Colonic mucosa (tissue), 4 donors: ENCODE measurements at regions not wholly inside any gene's neighbourhood (a gene's known extent, or its start where the extent isn't known, plus 50 kb on each side); places are given as distances from the start of the nearest gene placed in this dataset.

ENCODE experiments used
- DNase-seq: peaks from one replicate; pipeline ENCODE4 v3.0.0-alpha.2; 2020
- H3K27ac ChIP-seq: fragments of 200-600 bp; one replicate; pipeline ENCODE4 v1.8.0; 2021
- H3K27me3 ChIP-seq: fragments of 200-600 bp; one replicate; pipeline ENCODE4 v1.8.0; 2021
- H3K36me3 ChIP-seq: fragments of 200-600 bp; one replicate; pipeline ENCODE4 v1.8.0; 2021
- H3K4me1 ChIP-seq: fragments of 200-600 bp; one replicate; pipeline ENCODE4 v1.8.0; 2021; ENCODE audit warnings: mild to moderate bottlenecking
- H3K4me3 ChIP-seq: fragments of 200-600 bp; one replicate; pipeline ENCODE4 v1.8.0; 2021
- H3K9ac ChIP-seq, 2 donors: one replicate each; pipeline ENCODE4 v1.7.0; 2013; ENCODE audit warnings: control low read depth in 2 of 2, low read depth in 2 of 2, low read length in 2 of 2
- H3K9me3 ChIP-seq: fragments of 200-600 bp; one replicate; pipeline ENCODE4 v1.8.0; 2021
- CTCF ChIP-seq: fragments of 200-600 bp; IDR thresholded peaks from one replicate; pipeline ENCODE4 v1.8.0; 2022; ENCODE audit warnings: antibody characterized with exemption, mild to moderate bottlenecking
- intact Hi-C: fragments of 100-400 bp; cut with DNase I; formaldehyde crosslinking; loops from one replicate; pipeline ENCODE4 v1.14.1; 2022
- donor health status: healthy.
- donor health status: DM: no; HTN: no; CAD: no.
- donor health status: DM: no; HTN: no; CAD: no.

DNA sequence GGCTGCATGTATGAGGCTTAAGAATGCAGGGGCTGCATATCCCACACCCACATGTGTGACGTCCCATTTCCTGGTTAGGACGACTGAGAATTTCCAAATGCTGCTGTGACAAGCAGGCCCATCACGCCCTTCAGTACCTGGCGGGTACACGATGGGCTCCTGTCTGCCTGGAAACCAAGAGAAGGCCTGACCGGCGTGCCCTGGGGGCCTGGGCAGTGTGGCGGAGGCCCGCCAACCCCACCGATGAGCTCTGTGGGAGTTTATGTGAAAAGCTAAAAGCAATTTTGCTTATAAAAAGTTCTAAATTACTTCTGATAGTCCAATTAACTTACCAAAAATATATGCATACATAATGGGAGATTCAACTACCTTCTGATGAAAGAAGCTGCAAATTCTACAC lies 837.3 kb downstream of the GALR1 start:
- no peaks in the 10 kb centered on the region for H3K9me3 ChIP-seq
- no peaks in the 10 kb centered on the region for H3K27me3 ChIP-seq
- no peak for DNase-seq
- intact Hi-C loops: no loop called here
- H3K9ac ChIP-seq: no peak overlapping the region
- no peak for TF ChIP-seq CTCF
- no peaks in the 10 kb centered on the region for H3K4me1 ChIP-seq
- no peak overlapping the region for H3K4me3 ChIP-seq
- H3K27ac ChIP-seq: no peak overlapping the region
- H3K36me3 ChIP-seq: no peaks in the 10 kb centered on the region

DNA sequence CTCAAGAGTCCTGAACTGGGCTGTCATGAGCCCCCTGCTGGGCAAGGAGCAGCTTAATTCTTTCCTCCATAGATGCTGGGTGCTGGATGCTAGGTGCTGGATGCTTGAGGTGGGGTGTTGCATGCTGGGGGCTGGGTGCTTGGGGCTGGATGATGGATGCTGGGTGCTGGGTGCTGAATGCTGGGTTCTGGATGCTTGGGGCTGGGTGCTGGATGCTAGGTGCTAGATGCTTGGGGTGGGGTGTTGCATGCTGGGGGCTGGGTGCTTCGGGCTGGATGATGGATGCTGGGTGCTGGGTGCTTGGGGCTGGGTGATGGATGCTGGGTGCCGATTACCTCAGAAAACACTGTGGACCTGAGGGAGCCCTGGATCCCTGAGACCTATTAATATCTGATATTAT lies 837.7 kb downstream of the GALR1 start:
- TF ChIP-seq CTCF: no peak
- no peaks in the 10 kb centered on the region for H3K27me3 ChIP-seq
- H3K4me3 ChIP-seq: no peak overlapping the region
- no peak overlapping the region for H3K27ac ChIP-seq
- no peaks in the 10 kb centered on the region for H3K4me1 ChIP-seq
- no peaks in the 10 kb centered on the region for H3K9me3 ChIP-seq
- H3K36me3 ChIP-seq: no peaks in the 10 kb centered on the region
- no peak overlapping the region for H3K9ac ChIP-seq
- no peak for DNase-seq
- intact Hi-C loops: no loop called here

GRCh38 chr18:78090584-78090983 lies 840.9 kb downstream of the GALR1 start:
- Histone ChIP-seq H3K4me3 (no peak overlapping the region), H3K36me3 (no peaks in the 10 kb centered on the region), H3K9ac (no peak overlapping the region), H3K9me3 (no peaks in the 10 kb centered on the region), H3K27ac (no peak overlapping the region), H3K27me3 (no peaks in the 10 kb centered on the region), H3K4me1 (no peaks in the 10 kb centered on the region)
- TF ChIP-seq CTCF: no peak
- intact Hi-C loops: no loop called here
- no peak for DNase-seq

- H3K27me3 ChIP-seq: no peaks in the 10 kb centered on the region
- H3K27ac ChIP-seq: no peak overlapping the region
- no peaks in the 10 kb centered on the region for H3K4me1 ChIP-seq
- TF ChIP-seq CTCF: no peak
- no peaks in the 10 kb centered on the region for H3K36me3 ChIP-seq
- intact Hi-C loops: no loop called here
- no peak overlapping the region for H3K4me3 ChIP-seq
- H3K9ac ChIP-seq: no peak overlapping the region
- H3K9me3 ChIP-seq: no peaks in the 10 kb centered on the region
- no peak for DNase-seq
Observed at GRCh38 chr18:78092901-78093300, 843.3 kb downstream of the GALR1 start.

- DNase-seq: no peak
- intact Hi-C loops: no loop called here
- H3K4me1 ChIP-seq: no peaks in the 10 kb centered on the region
- H3K4me3 ChIP-seq: no peak overlapping the region
- TF ChIP-seq CTCF: no peak
- no peak overlapping the region for H3K9ac ChIP-seq
- H3K9me3 ChIP-seq: no peaks in the 10 kb centered on the region
- H3K27me3 ChIP-seq: no peaks in the 10 kb centered on the region
- H3K36me3 ChIP-seq: no peaks in the 10 kb centered on the region
- H3K27ac ChIP-seq: no peak overlapping the region
Observed at GRCh38 chr18:78099979-78100588, 850.4 kb downstream of the GALR1 start.

GRCh38 chr18:78101091-78101490 lies 851.4 kb downstream of the GALR1 start:
- Histone ChIP-seq H3K27ac (no peak overlapping the region), H3K4me3 (no peak overlapping the region), H3K36me3 (no peaks in the 10 kb centered on the region), H3K9ac (no peak overlapping the region), H3K4me1 (no peaks in the 10 kb centered on the region), H3K9me3 (no peaks in the 10 kb centered on the region), H3K27me3 (no peaks in the 10 kb centered on the region)
- intact Hi-C loops: no loop called here
- TF ChIP-seq CTCF: no peak
- DNase-seq: no peak
